Limb (tissue), 2 donors: ENCODE measurements at regions not wholly inside any gene's neighbourhood (a gene's known extent, or its start where the extent isn't known, plus 50 kb on each side); places are given as distances from the start of the nearest gene placed in this dataset.
"Not testable (repeated sequence)": the region's sequence is repeated elsewhere in the genome, so short reads cannot be mapped to it uniquely, and the experiment has no call there.

Source experiments
- DNase-seq, 2 donors: peaks; one replicate each; pipeline ENCODE4 v3.0.0-alpha.2; 2016; ENCODE audit errors: extremely low spot score in 2 of 2

- DNase-seq: no peak
Observed at GRCh38 chr9:27672718-27673117, 99.4 kb upstream of the C9orf72 start.

GRCh38 chr9:27673641-27674040 lies 100.4 kb upstream of the C9orf72 start:
- DNase-seq: no peak

- no peak for DNase-seq
Observed at GRCh38 chr9:27675354-27675753, 102.1 kb upstream of the C9orf72 start.

- DNase-seq: no peak
Observed at GRCh38 chr9:27676827-27677226, 103.5 kb upstream of the C9orf72 start.

GRCh38 chr9:27679338-27679737 lies 106.1 kb upstream of the C9orf72 start:
- no peak for DNase-seq

- no peak for DNase-seq
Observed at GRCh38 chr9:27683181-27683580, 109.9 kb upstream of the C9orf72 start.

- DNase-seq: no peak
Observed at GRCh38 chr9:27688954-27689353, 115.7 kb upstream of the C9orf72 start.

- not testable (repeated sequence) for DNase-seq
Observed at GRCh38 chr9:27690816-27691215, 117.5 kb upstream of the C9orf72 start.

GRCh38 chr9:27699621-27700020 lies 126.3 kb upstream of the C9orf72 start:
- DNase-seq: no peak

GRCh38 chr9:27701016-27701415 lies 127.7 kb upstream of the C9orf72 start:
- DNase-seq: no peak

- DNase-seq: peak; percentile 50 to 72
Observed at GRCh38 chr9:27701587-27701986, 128.3 kb upstream of the C9orf72 start.

- no peak for DNase-seq
Observed at GRCh38 chr9:27703216-27703980, 130.1 kb upstream of the C9orf72 start.

- no peak for DNase-seq
Observed at GRCh38 chr9:27711241-27711640, 138.0 kb upstream of the C9orf72 start.

- no peak for DNase-seq
Observed at GRCh38 chr9:27712806-27713205, 139.5 kb upstream of the C9orf72 start.

GRCh38 chr9:27714388-27714787 lies 141.1 kb upstream of the C9orf72 start:
- DNase-seq: no peak

GRCh38 chr9:27715651-27716050 lies 142.4 kb upstream of the C9orf72 start:
- DNase-seq: no peak

- no peak for DNase-seq
Observed at GRCh38 chr9:27717991-27718390, 144.7 kb upstream of the C9orf72 start.

- DNase-seq: no peak
Observed at GRCh38 chr9:27719711-27720110, 146.4 kb upstream of the C9orf72 start.

GRCh38 chr9:27722866-27723265 lies 149.6 kb upstream of the C9orf72 start:
- DNase-seq: no peak

- DNase-seq: peak; percentile 85 to 87
Observed at GRCh38 chr9:27726244-27727081, 153.2 kb upstream of the C9orf72 start.

GRCh38 chr9:27732494-27732893 lies 159.2 kb upstream of the C9orf72 start:
- no peak for DNase-seq

- DNase-seq: no peak
Observed at GRCh38 chr9:27743490-27743889, 170.2 kb upstream of the C9orf72 start.

- no peak for DNase-seq
Observed at GRCh38 chr9:27747450-27747849, 174.2 kb upstream of the C9orf72 start.
